ENCODE measurements at regions not wholly inside any gene's neighbourhood (a gene's known extent, or its start where the extent isn't known, plus 50 kb on each side); places are given as distances from the start of the nearest gene placed in this dataset.

- no peaks in the 10 kb centered on the region for H4K20me1 ChIP-seq (ENCODE audit: insufficient read depth, low read length)
- no peaks in the 10 kb centered on the region for H3K79me2 ChIP-seq (ENCODE audit: insufficient read depth, low read length)
- peaks cover 6 to 21% (median 15%) of the 10 kb centered on the region in 7 donors for H3K9me3 Mint-ChIP-seq
- H3K9me3 ChIP-seq (replicated peaks in 1 of 2; ENCODE audit: control insufficient read depth in 1 of 2, insufficient read depth in 1 of 2, low read length in 2 of 2) = peaks cover 19 to 21% of the 10 kb centered on the region in 2 donors
- no peak overlapping the region for H3K9ac ChIP-seq (ENCODE audit: insufficient read depth, low read length, poor library complexity, severe bottlenecking)
- intact Hi-C loops (cut with micrococcal nuclease) = no loop called here
- no peaks in the 10 kb centered on the region for H3K4me1 ChIP-seq (ENCODE audit: control insufficient read depth in 1 of 2, insufficient read depth in 2 of 2, low read length in 2 of 2)
- no peaks in the 10 kb centered on the region for H3K27me3 ChIP-seq (ENCODE audit: control insufficient read depth in 2 of 2, insufficient read depth in 2 of 2, low read length in 2 of 2)
- TF ChIP-seq CTCF (IDR thresholded peaks at IDR 0.05) = no peak
- no peak overlapping the region for H3K4me2 ChIP-seq (replicated peaks; ENCODE audit: extremely low read depth, low read length, poor library complexity, severe bottlenecking)
- H3K27ac ChIP-seq (ENCODE audit: low read depth in 1 of 2, low read length in 2 of 2) = no peak overlapping the region
- H3K36me3 Mint-ChIP-seq = no peaks in the 10 kb centered on the region
- no peaks in the 10 kb centered on the region for H3K36me3 ChIP-seq (replicated peaks in 1 of 2; ENCODE audit: control insufficient read depth in 1 of 2, insufficient read depth in 2 of 2, low read length in 2 of 2)
- H3K4me3 ChIP-seq (replicated peaks in 1 of 3; ENCODE audit: low read depth in 2 of 3, low read length in 3 of 3) = no peak overlapping the region
- no peaks in the 10 kb centered on the region for H3K4me1 Mint-ChIP-seq
- H3K4me3 Mint-ChIP-seq = no peak overlapping the region
- no CpG with 5 or more reads among the region's 2 CpGs for WGBS (ENCODE audit: insufficient coverage)
- DNase-seq = no peak
- H3K27me3 Mint-ChIP-seq (ENCODE audit: low read depth in 3 of 3) = no peaks in the 10 kb centered on the region
- no peak overlapping the region for H3K27ac Mint-ChIP-seq
- no peak overlapping the region for H2AFZ ChIP-seq (ENCODE audit: insufficient read depth, low read depth, low read length, poor library complexity, severe bottlenecking)
These were observed 783.5 kb downstream of the STPG2 start for GRCh38 chr4:97359826-97360225.

DNA sequence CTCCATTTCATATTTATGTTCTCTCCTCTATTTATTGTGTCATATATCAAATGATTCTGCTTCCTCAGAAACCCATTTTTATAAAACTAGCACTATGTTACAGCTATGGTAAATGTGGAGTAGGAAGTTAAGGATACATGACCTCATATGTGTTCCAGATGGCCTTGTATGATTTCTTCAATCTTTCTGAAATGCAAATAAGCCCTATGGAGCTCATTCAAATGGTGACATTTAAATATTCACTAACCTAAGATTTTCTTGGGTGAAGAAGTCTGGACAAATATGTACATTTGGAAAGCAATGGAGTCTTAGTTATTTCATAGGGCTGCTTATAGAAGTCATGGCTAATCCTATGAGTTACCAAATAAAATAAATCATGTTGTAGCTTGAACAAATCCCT lies 782.5 kb downstream of the STPG2 start:
- no peak overlapping the region for H3K4me2 ChIP-seq (replicated peaks; ENCODE audit: extremely low read depth, low read length, poor library complexity, severe bottlenecking)
- no peaks in the 10 kb centered on the region for H4K20me1 ChIP-seq (ENCODE audit: insufficient read depth, low read length)
- DNase-seq = no peak
- no peak overlapping the region for H3K27ac ChIP-seq (ENCODE audit: low read depth in 1 of 2, low read length in 2 of 2)
- Mint-ChIP-seq H3K36me3 (no peaks in the 10 kb centered on the region), H3K4me3 (no peak overlapping the region), H3K4me1 (no peaks in the 10 kb centered on the region), H3K27ac (no peak overlapping the region), H3K27me3 (ENCODE audit: low read depth in 3 of 3) (no peaks in the 10 kb centered on the region), H3K9me3 (peaks cover 6 to 16% (median 12%) of the 10 kb centered on the region in 7 donors)
- H3K36me3 ChIP-seq (replicated peaks in 1 of 2; ENCODE audit: control insufficient read depth in 1 of 2, insufficient read depth in 2 of 2, low read length in 2 of 2) = no peaks in the 10 kb centered on the region
- TF ChIP-seq CTCF (IDR thresholded peaks at IDR 0.05) = no peak
- H3K9ac ChIP-seq (ENCODE audit: insufficient read depth, low read length, poor library complexity, severe bottlenecking) = no peak overlapping the region
- H3K27me3 ChIP-seq (ENCODE audit: control insufficient read depth in 2 of 2, insufficient read depth in 2 of 2, low read length in 2 of 2) = no peaks in the 10 kb centered on the region
- intact Hi-C loops (cut with micrococcal nuclease) = no loop called here
- no peaks in the 10 kb centered on the region for H3K79me2 ChIP-seq (ENCODE audit: insufficient read depth, low read length)
- H3K4me3 ChIP-seq (replicated peaks in 1 of 3; ENCODE audit: low read depth in 2 of 3, low read length in 3 of 3) = no peak overlapping the region
- H2AFZ ChIP-seq (ENCODE audit: insufficient read depth, low read depth, low read length, poor library complexity, severe bottlenecking) = no peak overlapping the region
- H3K9me3 ChIP-seq (replicated peaks in 1 of 2; ENCODE audit: control insufficient read depth in 1 of 2, insufficient read depth in 1 of 2, low read length in 2 of 2) = peaks cover 15 to 20% of the 10 kb centered on the region in 2 donors
- H3K4me1 ChIP-seq (ENCODE audit: control insufficient read depth in 1 of 2, insufficient read depth in 2 of 2, low read length in 2 of 2) = no peaks in the 10 kb centered on the region
